ENCODE measurements at regions not wholly inside any gene's neighbourhood (a gene's known extent, or its start where the extent isn't known, plus 50 kb on each side); places are given as distances from the start of the nearest gene placed in this dataset.
"Not testable (repeated sequence)": the region's sequence is repeated elsewhere in the genome, so short reads cannot be mapped to it uniquely, and the experiment has no call there.

GRCh38 chrX:65879977-65880799 lies 159.7 kb downstream of the VSIG4 start:
- no peak for DNase-seq (ENCODE audit: low read depth)
- H3K4me3 ChIP-seq (ENCODE audit: low read length), result no peak overlapping the region
- TF ChIP-seq CTCF (conservative IDR thresholded peaks at IDR 0.05; ENCODE audit: low read length), result no peak

- TF ChIP-seq CTCF (conservative IDR thresholded peaks at IDR 0.05; ENCODE audit: low read length), result no peak
- no peak for DNase-seq (ENCODE audit: low read depth)
- no peak overlapping the region for H3K4me3 ChIP-seq (ENCODE audit: low read length)
These were observed 161.4 kb downstream of the VSIG4 start for GRCh38 chrX:65878456-65878855.

DNA sequence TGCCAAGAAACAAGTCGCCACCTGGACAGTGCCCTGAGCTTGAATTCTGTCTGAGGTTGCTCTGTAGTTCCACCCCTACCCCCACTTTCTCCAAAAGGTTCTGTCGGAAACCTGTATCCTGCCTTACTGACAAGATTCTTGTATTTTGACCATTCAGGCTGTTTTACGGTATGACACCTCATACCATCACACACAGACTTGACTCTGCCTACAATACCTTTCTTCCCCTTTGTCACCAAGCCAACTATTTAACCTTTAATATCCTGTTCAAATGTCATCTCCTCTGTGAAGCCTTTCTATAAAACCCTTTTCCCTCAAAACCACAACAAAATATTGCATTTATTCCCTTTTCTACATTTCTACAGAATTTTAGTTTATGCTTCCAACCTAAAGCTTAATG lies 161.9 kb downstream of the VSIG4 start:
- H3K4me3 ChIP-seq (ENCODE audit: low read length), result no peak overlapping the region
- DNase-seq (ENCODE audit: low read depth), result no peak
- TF ChIP-seq CTCF (conservative IDR thresholded peaks at IDR 0.05; ENCODE audit: low read length), result no peak

DNA sequence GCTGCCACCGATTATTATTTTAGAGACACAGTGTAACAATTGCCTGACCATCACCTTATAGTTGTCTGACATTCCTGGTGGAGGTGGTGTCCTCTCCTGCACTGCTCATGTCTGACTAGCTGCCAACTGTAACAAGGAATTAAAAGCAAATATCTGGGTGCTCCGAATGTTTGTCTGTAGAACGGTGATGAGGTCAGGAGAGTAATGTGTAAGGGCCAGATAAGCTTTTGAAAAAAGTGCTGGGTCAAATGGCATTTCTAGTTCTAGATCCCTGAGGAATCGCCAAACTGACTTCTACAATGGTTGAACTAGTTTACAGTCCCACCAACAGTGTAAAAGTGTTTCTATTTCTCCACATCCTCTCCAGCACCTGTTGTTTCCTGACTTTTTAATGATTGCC lies 164.3 kb downstream of the VSIG4 start:
- DNase-seq (ENCODE audit: low read depth); H3K4me3 ChIP-seq (ENCODE audit: low read length): not testable (repeated sequence)

GRCh38 chrX:65874765-65875164 lies 165.1 kb downstream of the VSIG4 start:
- no peak for TF ChIP-seq CTCF (conservative IDR thresholded peaks at IDR 0.05; ENCODE audit: low read length)
- DNase-seq (ENCODE audit: low read depth), result no peak
- no peak overlapping the region for H3K4me3 ChIP-seq (ENCODE audit: low read length)

GRCh38 chrX:65874110-65874509 lies 165.8 kb downstream of the VSIG4 start:
- no peak for DNase-seq (ENCODE audit: low read depth)
- no peak overlapping the region for H3K4me3 ChIP-seq (ENCODE audit: low read length)
- TF ChIP-seq CTCF (conservative IDR thresholded peaks at IDR 0.05; ENCODE audit: low read length), result no peak

DNA sequence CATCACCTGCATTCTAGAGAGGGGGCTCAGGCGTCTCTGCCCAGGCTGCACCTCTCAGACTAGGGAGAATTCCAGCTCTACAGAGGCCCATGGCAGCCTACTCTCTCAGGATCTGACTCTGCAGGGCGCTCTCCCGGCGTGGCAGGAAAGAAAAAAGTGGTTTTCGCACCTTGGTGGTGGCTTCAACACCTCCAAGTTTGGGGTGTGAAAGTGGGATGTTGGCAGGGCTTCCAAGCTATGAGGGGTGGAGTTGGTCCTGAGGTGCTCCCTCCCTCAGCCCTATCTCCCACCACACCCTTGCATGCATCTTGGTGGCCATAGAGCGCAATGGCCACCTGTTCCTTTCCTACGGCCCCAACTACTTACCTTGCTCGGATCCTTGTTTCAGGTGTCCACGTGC lies 166.5 kb downstream of the VSIG4 start:
- TF ChIP-seq CTCF (conservative IDR thresholded peaks at IDR 0.05; ENCODE audit: low read length), result no peak
- no peak for DNase-seq (ENCODE audit: low read depth)
- H3K4me3 ChIP-seq (ENCODE audit: low read length), result no peak overlapping the region

Measured in AG10803 (cell line).